ENCODE measurements at regions not wholly inside any gene's neighbourhood (a gene's known extent, or its start where the extent isn't known, plus 50 kb on each side); places are given as distances from the start of the nearest gene placed in this dataset.

DNA sequence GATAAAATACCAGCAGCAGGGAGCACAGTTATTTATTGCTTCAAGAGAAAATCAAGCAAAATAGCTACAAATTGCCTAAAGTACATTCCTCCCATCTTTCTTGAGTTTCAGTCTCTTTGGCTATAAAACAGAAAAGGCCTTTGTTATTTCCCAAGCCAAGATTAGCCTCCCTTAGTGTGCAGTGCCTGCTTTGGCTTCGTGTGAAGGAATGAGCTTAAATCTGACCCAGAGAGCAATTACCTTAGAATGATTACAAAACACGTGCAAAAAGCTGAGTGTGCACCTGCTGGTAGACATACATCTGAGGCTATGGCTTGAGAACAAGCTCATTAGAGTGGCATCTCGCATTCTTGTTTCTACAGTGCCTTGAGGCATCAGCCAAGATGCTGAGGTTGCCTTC lies 250.8 kb downstream of the C4orf33 start:
- no peak for FAIRE-seq
- POLR2A ChIA-PET: no interaction called here
- BruUV-seq (replicated peaks): no TSS peak
- TF ChIP-seq, protein P1, sequence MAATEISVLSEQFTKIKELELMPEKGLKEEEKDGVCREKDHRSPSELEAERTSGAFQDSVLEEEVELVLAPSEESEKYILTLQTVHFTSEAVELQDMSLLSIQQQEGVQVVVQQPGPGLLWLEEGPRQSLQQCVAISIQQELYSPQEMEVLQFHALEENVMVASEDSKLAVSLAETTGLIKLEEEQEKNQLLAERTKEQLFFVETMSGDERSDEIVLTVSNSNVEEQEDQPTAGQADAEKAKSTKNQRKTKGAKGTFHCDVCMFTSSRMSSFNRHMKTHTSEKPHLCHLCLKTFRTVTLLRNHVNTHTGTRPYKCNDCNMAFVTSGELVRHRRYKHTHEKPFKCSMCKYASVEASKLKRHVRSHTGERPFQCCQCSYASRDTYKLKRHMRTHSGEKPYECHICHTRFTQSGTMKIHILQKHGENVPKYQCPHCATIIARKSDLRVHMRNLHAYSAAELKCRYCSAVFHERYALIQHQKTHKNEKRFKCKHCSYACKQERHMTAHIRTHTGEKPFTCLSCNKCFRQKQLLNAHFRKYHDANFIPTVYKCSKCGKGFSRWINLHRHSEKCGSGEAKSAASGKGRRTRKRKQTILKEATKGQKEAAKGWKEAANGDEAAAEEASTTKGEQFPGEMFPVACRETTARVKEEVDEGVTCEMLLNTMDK (IDR thresholded peaks at IDR 0.05; ENCODE audit: borderline replicate concordance, insufficient read depth, low read depth, low read length, poor library complexity, severe bottlenecking): no peak
- TF ChIP-seq CBFA2T2 (conservative IDR thresholded peaks at IDR 0.05): no peak
- TF ChIP-seq ARID2 (IDR thresholded peaks at IDR 0.05): no peak
- no peak for TF ChIP-seq ZFP30 (CRISPR knock-in tag; IDR thresholded peaks at IDR 0.05; ENCODE audit: borderline replicate concordance)
- TF ChIP-seq, protein P2, sequence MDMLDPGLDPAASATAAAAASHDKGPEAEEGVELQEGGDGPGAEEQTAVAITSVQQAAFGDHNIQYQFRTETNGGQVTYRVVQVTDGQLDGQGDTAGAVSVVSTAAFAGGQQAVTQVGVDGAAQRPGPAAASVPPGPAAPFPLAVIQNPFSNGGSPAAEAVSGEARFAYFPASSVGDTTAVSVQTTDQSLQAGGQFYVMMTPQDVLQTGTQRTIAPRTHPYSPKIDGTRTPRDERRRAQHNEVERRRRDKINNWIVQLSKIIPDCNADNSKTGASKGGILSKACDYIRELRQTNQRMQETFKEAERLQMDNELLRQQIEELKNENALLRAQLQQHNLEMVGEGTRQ (CRISPR knock-in tag; IDR thresholded peaks at IDR 0.05): no peak
- TF ChIP-seq, protein P3, sequence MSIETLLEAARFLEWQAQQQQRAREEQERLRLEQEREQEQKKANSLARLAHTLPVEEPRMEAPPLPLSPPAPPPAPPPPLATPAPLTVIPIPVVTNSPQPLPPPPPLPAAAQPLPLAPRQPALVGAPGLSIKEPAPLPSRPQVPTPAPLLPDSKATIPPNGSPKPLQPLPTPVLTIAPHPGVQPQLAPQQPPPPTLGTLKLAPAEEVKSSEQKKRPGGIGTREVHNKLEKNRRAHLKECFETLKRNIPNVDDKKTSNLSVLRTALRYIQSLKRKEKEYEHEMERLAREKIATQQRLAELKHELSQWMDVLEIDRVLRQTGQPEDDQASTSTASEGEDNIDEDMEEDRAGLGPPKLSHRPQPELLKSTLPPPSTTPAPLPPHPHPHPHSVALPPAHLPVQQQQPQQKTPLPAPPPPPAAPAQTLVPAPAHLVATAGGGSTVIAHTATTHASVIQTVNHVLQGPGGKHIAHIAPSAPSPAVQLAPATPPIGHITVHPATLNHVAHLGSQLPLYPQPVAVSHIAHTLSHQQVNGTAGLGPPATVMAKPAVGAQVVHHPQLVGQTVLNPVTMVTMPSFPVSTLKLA (conservative IDR thresholded peaks at IDR 0.05): no peak
- no peak for TF ChIP-seq NONO (IDR thresholded peaks at IDR 0.05; ENCODE audit: low read depth in 2 of 2, low read length in 1 of 2)
- TF ChIP-seq SETDB1 (IDR thresholded peaks at IDR 0.05; ENCODE audit: low read length): no peak
- no peak for TF ChIP-seq EWSR1 (IDR thresholded peaks at IDR 0.05; ENCODE audit: borderline replicate concordance, low read depth, partially characterized antibody)
- TF ChIP-seq GABPB1 (CRISPR knock-in tag; IDR thresholded peaks at IDR 0.05): no peak
- TF ChIP-seq ELF4 (CRISPR knock-in tag; IDR thresholded peaks at IDR 0.05): no peak

More for the DNA sequence above, 250.8 kb downstream of the C4orf33 start:
- Histone ChIP-seq H3K9ac (ENCODE audit: insufficient read depth in 1 of 2, low read depth in 2 of 2, low read length in 2 of 2) (no peak overlapping the region), H4K20me1 (replicated peaks; ENCODE audit: control insufficient read depth, insufficient read depth, low read length) (no peaks in the 10 kb centered on the region), H3K79me2 (ENCODE audit: control insufficient read depth, insufficient read depth, low read length) (no peaks in the 10 kb centered on the region), H3K4me3 (no peak overlapping the region), H3K36me3 (ENCODE audit: control insufficient read depth, insufficient read depth, low read length) (no peaks in the 10 kb centered on the region), H3K27me3 (ENCODE audit: control insufficient read depth in 2 of 2, insufficient read depth in 2 of 2, low read length in 2 of 2) (no peaks in the 10 kb centered on the region), H3K4me1 (replicated peaks in 1 of 2; ENCODE audit: control insufficient read depth in 2 of 2, insufficient read depth in 2 of 2, low read length in 2 of 2) (no peaks in the 10 kb centered on the region), H3K27ac (ENCODE audit: extremely low read depth, low read depth, low read length) (no peak overlapping the region), H2AFZ (ENCODE audit: low read depth, low read length) (no peak overlapping the region), H3K9me1 (ENCODE audit: control insufficient read depth, insufficient read depth, low read length) (no peaks in the 10 kb centered on the region), H3K9me3 (replicated peaks; ENCODE audit: control insufficient read depth, insufficient read depth, low read depth, low read length) (no peaks in the 10 kb centered on the region), H3K4me2 (ENCODE audit: insufficient read depth, low read length) (no peak overlapping the region)
- DNase-seq (ENCODE audit: extremely low read depth in 1 of 4, low spot score in 3 of 4) (no peak), ATAC-seq (no peak)
- intact Hi-C loops (cut with micrococcal nuclease): no loop called here
- CTCF ChIA-PET (ENCODE audit: low intra/inter-chr PET ratio): no interaction called here
- 3% methylated on average over 3 of the region's 3 CpGs for WGBS (ENCODE audit: insufficient coverage, low coverage, missing lambda C conversion rate)
- in situ Hi-C loops (cut with MboI): no loop called here
